Natural killer cell (primary cell): ENCODE measurements at regions not wholly inside any gene's neighbourhood (a gene's known extent, or its start where the extent isn't known, plus 50 kb on each side); places are given as distances from the start of the nearest gene placed in this dataset.
A peak's percentile ranks its signal among the peaks of the same experiment; 100 is the strongest.

Experiments
- ATAC-seq, 3 donors: fragments of 150-1000 bp in 2 of 3; fragments of 200-7000 bp in 1 of 3; cut with Tn5 transposase; 1 replicate in 1 of 3; 2 replicates in 2 of 3; pipeline ENCODE4 v1.10.0; 2021; ENCODE audit warnings: mild to moderate bottlenecking in 2 of 3, moderate library complexity in 2 of 3
- DNase-seq, 2 donors: peaks; one replicate each; pipeline versions ENCODE4 v3.0.0 to v3.0.0-alpha.2; 2013 to 2021; ENCODE audit warnings: mixed read lengths in 1 of 2
- H3K27ac ChIP-seq: one replicate; pipeline ENCODE4 v1.5.1; 2013; ENCODE audit warnings: mild to moderate bottlenecking, low read length
- H3K27me3 ChIP-seq: one replicate; pipeline ENCODE4 v1.6.1; 2013; ENCODE audit warnings: low read length; ENCODE audit not compliant: control insufficient read depth, insufficient read depth
- H3K36me3 ChIP-seq: one replicate; pipeline ENCODE4 v1.6.1; 2013; ENCODE audit warnings: low read length; ENCODE audit not compliant: control insufficient read depth, insufficient read depth
- H3K4me1 ChIP-seq: one replicate; pipeline ENCODE4 v1.6.1; 2013; ENCODE audit warnings: low read length; ENCODE audit not compliant: control insufficient read depth, insufficient read depth
- H3K4me3 ChIP-seq: one replicate; pipeline ENCODE4 v1.5.1; 2013; ENCODE audit warnings: low read length
- H3K9me3 ChIP-seq: one replicate; pipeline ENCODE4 v1.6.1; 2013; ENCODE audit warnings: low read length; ENCODE audit not compliant: control insufficient read depth, insufficient read depth
- H3K27ac Mint-ChIP-seq, 2 donors: one replicate each; pipeline ENCODE4 v1.8.0; 2022; ENCODE audit warnings: mild to moderate bottlenecking in 2 of 2, mixed read lengths in 2 of 2, moderate library complexity in 1 of 2
- H3K27me3 Mint-ChIP-seq, 2 donors: one replicate each; pipeline ENCODE4 v1.8.0; 2022; ENCODE audit warnings: low read depth in 2 of 2, mixed read lengths in 2 of 2
- H3K36me3 Mint-ChIP-seq: one replicate; pipeline ENCODE4 v1.8.0; 2022; ENCODE audit warnings: mixed read lengths
- H3K4me1 Mint-ChIP-seq, 2 donors: one replicate each; pipeline ENCODE4 v1.8.0; 2022; ENCODE audit warnings: mixed read lengths in 2 of 2
- H3K4me3 Mint-ChIP-seq: one replicate; pipeline ENCODE4 v1.8.0; 2022; ENCODE audit warnings: mild to moderate bottlenecking, moderate library complexity, mixed read lengths
- H3K9me3 Mint-ChIP-seq, 2 donors: one replicate each; pipeline ENCODE4 v1.8.0; 2022; ENCODE audit warnings: mixed read lengths in 2 of 2
- WGBS: methylation state at CpG from one replicate; pipeline ENCODE4 v1.1.7; 2013; ENCODE audit warnings: missing lambda C conversion rate; ENCODE audit not compliant: insufficient coverage; 5-methylcytosine and 5-hydroxymethylcytosine counted together
- intact Hi-C: fragments of 100-400 bp; cut with micrococcal nuclease; formaldehyde crosslinking; loops from one replicate; pipeline ENCODE4 v1.14.2; 2022
- TF ChIP-seq, protein P1 (sequence below): fragments of 200-600 bp; IDR thresholded peaks from one replicate; pipeline ENCODE4 v1.8.0; 2022; ENCODE audit warnings: antibody characterized with exemption

DNA sequence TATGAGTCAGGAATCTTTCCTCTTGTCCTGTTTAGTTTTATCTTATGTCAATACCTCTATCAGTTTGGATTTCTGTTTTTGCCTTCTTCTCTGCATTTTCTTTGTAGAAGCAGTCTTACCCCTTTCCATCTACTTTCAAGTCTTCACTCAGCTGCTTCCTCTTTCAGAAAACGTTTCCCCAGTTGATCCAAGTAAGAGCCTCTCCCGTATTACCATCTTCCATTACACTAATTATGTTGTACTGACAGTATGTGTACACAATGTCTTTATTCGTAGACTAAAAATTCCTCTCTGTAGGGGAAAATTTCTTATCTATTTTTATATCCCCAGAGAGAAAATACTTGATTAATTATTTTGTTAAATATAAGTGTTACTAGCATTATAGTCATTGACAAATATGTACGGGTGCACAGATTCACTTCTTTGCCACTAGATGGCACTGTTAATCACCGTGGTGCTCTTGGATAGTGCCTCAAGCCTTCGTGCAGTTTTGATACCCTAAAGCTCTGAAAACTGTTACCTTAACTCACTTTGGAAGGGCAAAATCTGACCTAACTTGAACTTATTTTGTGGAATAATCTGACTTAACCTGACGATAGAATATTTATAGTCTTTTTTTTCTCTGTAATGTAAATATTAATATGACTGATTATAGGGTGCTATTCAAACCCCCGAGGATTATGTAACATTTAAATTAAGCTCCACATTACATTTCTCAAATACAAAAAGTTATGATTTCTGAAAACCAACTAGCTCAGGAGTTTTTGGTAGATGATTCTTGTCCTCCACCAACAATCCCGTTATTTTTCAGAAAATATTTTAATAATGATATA, 74.2 kb upstream of the POU1F1 start:
- intact Hi-C loops = loop anchor here (1.0 kb wide), 3 partner anchors 653 to 830 kb away; no protein-coding TSS in a partner anchor
- H3K36me3 Mint-ChIP-seq = no peaks in the 10 kb centered on the region

DNA sequence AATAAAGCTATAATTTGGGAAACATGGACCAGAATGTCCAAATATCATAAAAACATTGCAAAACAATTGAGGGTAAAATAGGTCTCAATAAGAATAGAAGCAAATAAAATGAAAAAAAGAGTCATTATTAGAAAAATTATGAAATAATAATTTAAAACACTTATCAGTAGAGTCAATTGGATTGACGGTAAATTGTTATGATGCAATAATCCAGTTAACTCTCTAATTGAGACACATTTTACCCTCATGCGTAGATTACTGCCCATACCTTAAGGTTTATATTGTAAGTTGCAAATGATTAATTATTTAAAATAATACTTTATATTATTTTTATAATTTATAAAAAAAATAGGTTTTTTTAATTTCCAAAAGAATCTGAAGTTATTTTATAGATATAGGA, 73.4 kb upstream of the POU1F1 start:
- intact Hi-C loops = loop anchor here (1.0 kb wide), 3 partner anchors 653 to 830 kb away; no protein-coding TSS in a partner anchor

More for the DNA sequence above, 74.2 kb upstream of the POU1F1 start:
- no peaks in the 10 kb centered on the region for H3K36me3 ChIP-seq
- TF ChIP-seq, protein P1, sequence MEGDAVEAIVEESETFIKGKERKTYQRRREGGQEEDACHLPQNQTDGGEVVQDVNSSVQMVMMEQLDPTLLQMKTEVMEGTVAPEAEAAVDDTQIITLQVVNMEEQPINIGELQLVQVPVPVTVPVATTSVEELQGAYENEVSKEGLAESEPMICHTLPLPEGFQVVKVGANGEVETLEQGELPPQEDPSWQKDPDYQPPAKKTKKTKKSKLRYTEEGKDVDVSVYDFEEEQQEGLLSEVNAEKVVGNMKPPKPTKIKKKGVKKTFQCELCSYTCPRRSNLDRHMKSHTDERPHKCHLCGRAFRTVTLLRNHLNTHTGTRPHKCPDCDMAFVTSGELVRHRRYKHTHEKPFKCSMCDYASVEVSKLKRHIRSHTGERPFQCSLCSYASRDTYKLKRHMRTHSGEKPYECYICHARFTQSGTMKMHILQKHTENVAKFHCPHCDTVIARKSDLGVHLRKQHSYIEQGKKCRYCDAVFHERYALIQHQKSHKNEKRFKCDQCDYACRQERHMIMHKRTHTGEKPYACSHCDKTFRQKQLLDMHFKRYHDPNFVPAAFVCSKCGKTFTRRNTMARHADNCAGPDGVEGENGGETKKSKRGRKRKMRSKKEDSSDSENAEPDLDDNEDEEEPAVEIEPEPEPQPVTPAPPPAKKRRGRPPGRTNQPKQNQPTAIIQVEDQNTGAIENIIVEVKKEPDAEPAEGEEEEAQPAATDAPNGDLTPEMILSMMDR = peak; percentile 95
- no peaks in the 10 kb centered on the region for H3K4me1 ChIP-seq
- no peaks in the 10 kb centered on the region for H3K9me3 ChIP-seq
- Mint-ChIP-seq H3K27ac (no peak overlapping the region), H3K9me3 (no peaks in the 10 kb centered on the region), H3K27me3 (peaks cover 0 to 5% of the 10 kb centered on the region in 2 donors), H3K4me1 (no peaks in the 10 kb centered on the region), H3K4me3 (no peak overlapping the region)
- DNase-seq (peak in 1 of 2 donors; percentile 71), ATAC-seq (peak; percentile 90 to 95 (median 91))
- no peak overlapping the region for H3K4me3 ChIP-seq
- H3K27ac ChIP-seq = no peak overlapping the region
- WGBS = 0% methylated on average over 3 of the region's 9 CpGs
- no peaks in the 10 kb centered on the region for H3K27me3 ChIP-seq

DNA sequence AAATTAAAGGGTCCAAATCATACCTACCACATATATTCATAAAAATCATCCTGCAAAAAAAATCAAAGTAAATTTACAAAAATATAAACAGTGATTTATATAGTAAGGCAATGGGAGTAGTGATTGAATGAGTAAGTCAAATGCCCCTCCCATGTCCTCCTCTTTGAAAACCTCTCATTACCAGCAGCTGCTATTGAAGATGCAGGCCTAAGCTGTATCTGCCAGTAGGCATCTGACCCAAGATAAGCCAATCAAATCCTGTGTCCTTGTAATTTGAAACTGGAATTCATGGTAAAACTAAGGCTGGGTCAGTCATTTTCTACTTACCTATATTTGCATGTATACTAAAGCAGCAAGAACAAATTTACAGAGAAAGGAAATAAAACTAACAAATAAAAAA, 60.4 kb upstream of the POU1F1 start:
- Mint-ChIP-seq H3K27ac (no peak overlapping the region), H3K27me3 (peaks cover 0 to 2% of the 10 kb centered on the region in 2 donors), H3K4me1 (no peaks in the 10 kb centered on the region), H3K36me3 (no peaks in the 10 kb centered on the region), H3K9me3 (no peaks in the 10 kb centered on the region), H3K4me3 (no peak overlapping the region)
- no peak overlapping the region for H3K27ac ChIP-seq
- TF ChIP-seq, protein P1 = no peak
- DNase-seq = no peak
- intact Hi-C loops = no loop called here
- H3K36me3 ChIP-seq = no peaks in the 10 kb centered on the region
- H3K27me3 ChIP-seq = no peaks in the 10 kb centered on the region
- H3K4me3 ChIP-seq = no peak overlapping the region
- no peaks in the 10 kb centered on the region for H3K4me1 ChIP-seq
- no peaks in the 10 kb centered on the region for H3K9me3 ChIP-seq
- ATAC-seq = no peak

More for the DNA sequence above, 73.4 kb upstream of the POU1F1 start:
- WGBS = no CpG with 5 or more reads among the region's 2 CpGs
- H3K36me3 ChIP-seq = no peaks in the 10 kb centered on the region
- ATAC-seq = no peak
- H3K9me3 ChIP-seq = no peaks in the 10 kb centered on the region
- H3K4me1 ChIP-seq = no peaks in the 10 kb centered on the region
- H3K27me3 Mint-ChIP-seq = peaks cover 0 to 5% of the 10 kb centered on the region in 2 donors
- no peak overlapping the region for H3K4me3 ChIP-seq
- H3K27me3 ChIP-seq = no peaks in the 10 kb centered on the region
- H3K36me3 Mint-ChIP-seq = no peaks in the 10 kb centered on the region
- H3K27ac ChIP-seq = no peak overlapping the region
- no peak overlapping the region for H3K27ac Mint-ChIP-seq
- no peaks in the 10 kb centered on the region for H3K4me1 Mint-ChIP-seq
- no peaks in the 10 kb centered on the region for H3K9me3 Mint-ChIP-seq
- no peak for DNase-seq
- H3K4me3 Mint-ChIP-seq = no peak overlapping the region
- TF ChIP-seq, protein P1 = no peak
